NCI-H748 (cell line): ENCODE measurements at regions not wholly inside any gene's neighbourhood (a gene's known extent, or its start where the extent isn't known, plus 50 kb on each side); places are given as distances from the start of the nearest gene placed in this dataset.
A peak's percentile ranks its signal among the peaks of the same experiment; 100 is the strongest.
"Not testable (repeated sequence)": the region's sequence is repeated elsewhere in the genome, so short reads cannot be mapped to it uniquely, and the experiment has no call there.

Experiments
- DNase-seq: peaks from one replicate; lab custom pipeline; 2025; ENCODE audit not compliant: unreplicated experiment; lab: John Stamatoyannopoulos, UW

DNA sequence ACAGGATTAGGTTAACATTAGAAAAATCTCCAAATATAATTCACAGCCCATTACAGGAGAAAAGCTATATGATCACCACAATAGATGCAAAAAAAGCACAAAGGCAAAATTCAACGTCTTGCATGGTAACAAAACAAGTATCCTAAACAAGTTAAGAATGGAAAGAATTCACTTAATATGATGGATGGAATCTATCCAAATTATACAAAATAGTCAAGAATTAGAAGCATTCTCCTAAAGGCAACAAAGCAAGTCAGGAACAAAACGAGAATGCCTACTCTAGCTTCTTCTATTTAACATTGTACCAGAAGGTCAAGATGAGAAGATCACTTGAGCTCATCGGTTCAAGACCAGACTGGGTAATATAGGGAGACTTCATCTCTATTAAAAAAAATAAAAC is 442.8 kb downstream of the SETD4 start:
- DNase-seq, result no peak

DNA sequence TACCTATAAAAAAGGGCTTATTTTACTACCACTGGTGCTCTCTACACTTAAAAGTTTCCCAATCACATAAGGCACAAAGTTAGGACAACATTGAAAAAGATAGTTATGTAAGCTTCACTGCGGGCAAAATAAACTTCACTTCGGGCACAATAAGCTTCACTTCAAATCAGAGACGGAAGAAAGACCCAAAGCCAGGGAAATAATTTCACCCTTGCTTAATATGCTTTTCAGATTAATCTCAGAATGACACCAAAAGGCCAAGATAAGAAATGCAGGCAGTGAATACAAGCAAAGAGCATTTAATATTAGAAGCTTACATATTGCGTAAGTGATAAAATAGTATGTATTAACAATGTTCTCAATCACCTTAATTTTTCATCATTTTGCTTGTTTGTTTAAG is 444.2 kb downstream of the SETD4 start:
- peak; percentile 41 for DNase-seq

DNA sequence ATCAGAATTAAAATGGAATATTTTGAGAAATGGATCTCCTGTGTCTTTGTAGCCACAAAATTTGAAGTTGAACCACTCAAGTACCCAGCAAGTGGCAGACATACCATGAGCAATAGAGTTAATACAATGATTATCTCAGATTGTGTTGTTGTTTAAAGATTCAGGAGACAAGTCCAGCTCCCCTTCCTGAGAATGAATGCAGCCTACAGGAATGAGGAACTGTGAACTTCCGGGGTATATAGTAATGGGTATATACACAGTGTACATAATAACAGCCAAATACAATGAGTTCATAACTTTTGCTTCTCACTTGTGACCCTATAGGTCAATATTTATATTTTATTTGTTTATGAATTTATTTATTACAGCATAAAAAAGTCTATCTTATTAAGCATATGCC is 445.0 kb downstream of the SETD4 start:
- no peak for DNase-seq

DNA sequence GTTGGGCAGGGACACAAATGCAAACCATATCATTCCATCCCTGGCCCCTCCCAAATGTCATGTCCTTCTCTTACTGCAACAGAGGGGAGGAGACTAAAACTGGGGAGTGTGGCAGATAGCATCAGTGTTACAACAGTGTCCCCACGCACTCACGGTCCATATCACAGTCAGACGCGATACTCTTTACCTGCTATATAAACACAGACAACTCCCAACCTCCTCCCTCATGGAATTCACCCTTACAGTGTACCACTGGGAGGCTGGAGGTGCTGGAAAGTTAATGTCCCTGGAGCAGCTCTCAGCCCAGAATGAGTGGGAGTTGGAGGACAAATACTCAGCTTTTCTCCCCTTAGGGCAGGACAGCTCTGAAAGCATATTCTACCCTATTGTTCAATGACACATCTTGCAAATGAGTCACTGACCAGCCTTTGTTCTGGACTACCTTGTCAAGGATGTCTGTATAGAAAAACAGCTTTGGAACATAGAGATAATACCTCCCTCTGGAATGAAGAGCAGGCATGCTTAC is 445.9 kb downstream of the SETD4 start:
- DNase-seq, result no peak

DNA sequence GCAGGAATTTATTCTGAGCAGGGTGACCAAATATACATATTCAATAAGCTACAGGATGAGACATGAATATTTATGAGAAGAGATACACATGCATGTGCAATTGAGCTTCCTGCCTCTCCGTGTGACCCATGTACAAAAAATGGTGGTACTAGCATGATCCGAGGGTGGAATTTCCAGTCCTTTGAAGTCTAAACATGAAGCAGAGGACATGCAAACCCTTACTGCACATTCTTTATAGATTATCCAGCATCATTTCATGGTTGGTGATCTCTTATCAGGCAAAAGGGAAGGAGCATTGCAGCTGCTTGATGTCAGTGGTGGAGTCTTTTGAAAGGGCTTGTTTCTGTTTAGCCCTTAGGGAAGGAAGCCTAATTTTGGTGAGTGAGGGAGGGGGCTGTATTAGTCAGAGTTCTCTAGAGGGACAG is 448.6 kb downstream of the SETD4 start:
- DNase-seq, result no peak

DNA sequence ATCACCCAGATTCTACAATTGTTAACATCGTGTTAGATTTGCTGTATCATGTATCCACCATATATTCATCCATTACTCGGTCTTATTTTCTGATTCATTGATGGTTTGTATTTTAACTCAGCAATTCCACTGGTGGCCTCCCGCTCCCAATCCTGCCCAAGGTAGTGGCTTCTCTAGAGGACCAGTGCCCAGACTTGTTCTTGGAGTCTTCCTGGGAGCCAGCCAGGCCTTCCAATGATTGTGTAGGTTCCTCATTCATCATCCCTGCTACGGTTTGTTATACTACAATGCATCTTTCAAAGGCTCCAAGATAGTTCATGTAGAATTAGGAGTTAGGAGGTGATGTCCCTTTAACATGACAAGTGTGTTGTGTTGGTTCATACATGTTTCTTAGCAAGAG is 451.1 kb downstream of the SETD4 start:
- DNase-seq, result no peak

DNA sequence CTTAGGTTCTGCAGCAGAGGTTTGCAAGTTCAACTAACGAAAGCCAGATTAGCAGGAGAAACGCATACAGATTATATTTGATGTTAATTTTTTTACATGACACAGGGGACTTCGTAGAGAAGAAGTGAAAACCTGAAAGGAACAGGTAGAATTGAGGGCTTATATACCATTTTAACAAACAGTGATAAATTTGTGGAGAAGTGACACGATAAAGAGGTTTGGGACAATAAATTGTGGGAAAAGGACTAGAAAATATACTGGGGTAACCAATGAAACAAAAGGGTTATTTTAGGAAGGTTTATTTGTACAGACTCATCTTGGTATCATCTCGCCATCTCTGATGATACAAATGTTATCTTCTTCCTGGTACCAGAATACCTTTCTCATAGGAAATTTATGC is 452.9 kb downstream of the SETD4 start:
- no peak for DNase-seq

DNA sequence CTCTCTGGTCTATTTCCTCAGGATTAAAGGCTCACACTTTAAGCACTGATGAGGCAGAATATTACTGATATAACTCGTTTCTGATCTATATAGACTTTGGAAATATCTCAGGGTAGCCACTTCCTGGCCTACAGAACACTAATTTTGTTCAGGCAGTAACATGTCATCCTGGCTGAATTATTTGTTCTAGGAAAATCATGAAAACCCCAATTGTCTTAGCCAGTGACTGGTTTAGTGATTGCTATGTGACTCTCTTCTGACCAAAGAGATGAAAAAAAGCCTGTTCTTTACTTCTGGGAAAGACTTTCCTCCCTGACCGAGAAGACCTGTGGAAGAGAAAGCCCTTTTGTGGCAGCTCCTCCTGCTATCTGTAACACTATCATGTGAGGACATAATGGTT is 453.7 kb downstream of the SETD4 start:
- no peak for DNase-seq

DNA sequence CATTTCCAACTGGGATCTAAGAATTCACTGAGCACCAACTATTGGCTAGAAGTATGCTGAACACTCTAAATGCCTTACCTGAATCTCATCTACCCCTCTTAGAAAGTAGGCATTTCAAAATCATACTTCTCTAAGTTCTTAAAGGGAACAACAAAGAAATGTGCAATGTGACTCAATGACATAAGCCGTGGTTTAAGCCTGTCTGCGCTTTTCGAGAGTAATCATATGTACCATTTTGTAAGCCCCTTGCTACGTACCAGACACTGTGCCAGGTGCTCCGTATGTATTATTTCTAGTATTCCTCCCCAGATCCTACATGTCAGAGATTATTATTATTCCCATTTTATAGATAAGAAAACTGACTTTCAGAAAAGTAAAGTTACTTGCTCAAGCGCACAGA is 454.2 kb downstream of the SETD4 start:
- DNase-seq, result no peak

DNA sequence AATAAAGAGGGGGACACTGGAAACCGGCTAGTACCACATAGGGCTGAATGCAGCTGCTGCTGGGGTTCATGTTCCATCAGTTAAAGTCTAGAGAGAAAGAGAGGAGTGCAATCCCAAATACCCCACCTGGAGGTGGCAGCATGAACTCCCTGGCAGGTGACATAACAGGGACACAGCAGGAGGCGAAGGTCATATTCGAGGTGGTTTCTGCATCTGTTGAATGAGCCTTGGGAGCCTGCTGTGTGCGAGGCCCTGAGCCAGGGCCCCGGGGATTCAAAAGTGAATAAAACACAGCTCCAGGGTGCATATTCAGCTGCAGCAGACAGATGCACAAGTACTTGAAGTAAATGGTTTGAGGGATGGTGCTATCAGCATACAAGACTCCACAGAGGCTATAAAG is 456.8 kb downstream of the SETD4 start:
- peak; percentile 54 for DNase-seq

DNA sequence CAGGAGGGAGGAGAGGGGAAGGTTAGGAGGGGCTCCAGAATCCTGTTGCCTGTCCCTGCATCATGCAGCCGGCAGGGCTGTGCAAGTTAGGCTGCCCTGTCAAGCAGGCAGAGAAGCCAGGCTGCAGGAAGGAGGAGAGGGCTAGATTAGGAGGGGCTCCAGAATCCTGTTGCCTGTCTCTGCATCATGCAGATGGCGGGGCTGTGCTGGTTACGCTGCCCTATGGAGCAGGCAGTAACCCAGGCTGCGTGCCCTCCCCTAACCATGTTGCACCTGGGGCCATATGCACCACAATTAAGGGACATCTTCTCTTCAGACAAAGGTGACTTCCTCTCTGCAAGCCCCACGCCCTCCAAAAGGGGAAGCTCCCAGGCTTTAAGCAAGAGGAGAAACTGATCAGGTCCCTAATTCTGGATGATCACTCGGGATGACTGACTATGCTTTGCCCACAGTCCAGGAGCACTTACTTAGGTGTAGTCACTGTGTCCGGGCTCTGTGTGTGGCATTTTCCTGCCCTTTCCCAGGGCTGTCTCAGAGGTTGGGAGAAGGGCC is 457.4 kb downstream of the SETD4 start:
- no peak for DNase-seq

DNA sequence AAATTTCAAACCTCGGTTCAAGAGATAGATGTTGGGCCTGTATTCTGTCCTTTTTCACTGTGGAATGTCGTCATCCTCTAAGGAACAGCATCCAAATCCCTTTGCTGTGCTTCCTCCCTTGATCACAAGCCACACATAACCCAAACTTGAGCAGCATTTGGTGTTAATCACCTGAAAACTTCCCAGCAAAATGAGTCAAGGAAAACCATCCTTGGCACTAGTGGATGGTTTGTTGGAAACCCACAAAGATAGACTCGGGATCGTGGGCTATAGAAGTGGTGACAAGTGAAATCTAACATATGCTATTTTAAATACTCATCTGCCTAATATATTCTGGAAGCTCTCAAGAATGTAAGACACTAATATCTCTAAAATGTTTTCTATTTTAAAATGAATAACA is 459.1 kb downstream of the SETD4 start:
- no peak for DNase-seq

DNA sequence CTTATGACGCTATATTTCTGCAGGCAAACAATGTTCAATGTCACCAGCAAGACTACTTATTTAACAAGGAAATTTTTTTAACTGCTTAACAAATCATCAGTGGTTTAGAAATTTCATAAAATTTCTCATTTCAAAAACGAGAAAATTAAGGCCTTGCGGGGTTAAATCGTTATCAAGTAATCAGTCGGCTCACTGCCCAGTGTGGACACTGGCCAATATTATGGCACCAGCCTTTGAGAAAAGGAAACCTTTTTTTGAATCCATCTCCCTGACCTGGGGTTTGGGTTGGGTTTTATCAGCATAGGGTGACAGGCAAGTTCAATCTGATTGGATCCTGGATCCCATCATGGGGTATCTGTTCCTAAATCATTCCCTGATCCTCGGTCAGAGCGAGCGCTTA is 461.2 kb downstream of the SETD4 start:
- no peak for DNase-seq

DNA sequence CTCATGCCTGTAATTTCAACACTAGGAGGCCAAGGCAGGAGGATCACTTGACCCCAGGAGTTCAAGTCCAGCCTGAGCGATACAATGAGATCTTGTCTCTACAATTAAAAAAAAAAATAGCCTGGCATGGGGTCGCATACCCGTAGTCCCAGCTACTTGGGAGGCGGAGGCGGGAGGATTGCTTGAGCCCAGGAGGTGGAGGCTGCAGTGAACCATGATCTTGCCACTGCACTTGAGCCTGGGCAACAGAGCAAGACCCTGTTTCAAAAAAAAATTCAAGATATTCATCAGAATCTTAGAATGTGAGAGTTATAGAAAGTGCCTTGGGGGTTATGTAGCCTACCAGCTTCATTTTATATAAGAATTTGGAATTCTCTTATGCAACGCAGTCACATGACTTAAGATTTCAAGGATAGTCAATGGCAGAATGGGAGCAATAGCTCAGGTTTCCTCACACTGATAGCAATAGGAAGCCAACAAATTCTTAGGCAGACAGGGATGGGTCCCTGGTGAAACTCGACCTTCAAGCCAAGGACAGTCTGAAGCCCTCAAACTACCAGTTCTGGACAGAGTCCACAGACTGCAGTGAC is 462.5 kb downstream of the SETD4 start:
- DNase-seq, result no peak

DNA sequence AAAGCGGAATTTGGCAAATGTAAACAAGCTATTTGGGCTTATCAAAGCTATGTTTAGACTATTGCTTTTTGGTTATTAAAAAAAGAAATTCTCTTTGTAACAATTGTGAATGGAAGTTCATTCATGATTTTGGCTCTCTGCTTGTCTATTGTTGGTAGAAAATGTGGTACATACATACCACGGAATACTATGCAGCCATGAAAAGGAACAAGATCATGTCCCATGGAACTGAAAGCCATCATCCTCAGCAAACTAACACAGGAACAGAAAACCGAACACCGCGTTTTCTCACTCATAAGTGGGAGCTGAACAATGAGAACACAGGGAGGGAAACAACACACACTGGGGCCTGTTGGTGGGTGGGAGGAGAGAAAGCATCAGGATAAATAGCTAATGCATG is 465.4 kb downstream of the SETD4 start:
- no peak for DNase-seq

DNA sequence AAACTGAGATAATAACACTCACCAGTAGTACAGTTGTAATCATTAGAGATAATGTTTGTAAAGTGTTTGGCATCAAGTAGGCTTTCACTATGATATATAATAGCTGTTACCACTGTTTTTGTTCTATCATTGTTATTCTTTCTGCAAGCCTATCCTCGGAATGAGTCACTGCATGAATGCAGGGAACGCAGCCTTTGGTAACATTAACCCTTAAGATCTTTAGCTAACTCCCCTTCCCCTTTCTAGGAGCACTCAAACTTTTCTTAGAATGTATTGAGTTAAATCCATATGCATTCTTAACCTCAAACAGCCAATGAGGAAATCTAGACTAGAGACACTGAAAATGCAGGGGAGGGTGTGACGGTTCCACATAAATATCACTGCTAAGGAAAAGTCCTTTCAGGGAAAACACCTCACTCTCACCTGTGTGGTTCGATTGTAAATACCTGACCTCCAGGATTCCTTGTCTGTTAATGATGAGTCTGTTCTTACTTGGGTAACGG is 467.3 kb downstream of the SETD4 start:
- DNase-seq, result no peak

DNA sequence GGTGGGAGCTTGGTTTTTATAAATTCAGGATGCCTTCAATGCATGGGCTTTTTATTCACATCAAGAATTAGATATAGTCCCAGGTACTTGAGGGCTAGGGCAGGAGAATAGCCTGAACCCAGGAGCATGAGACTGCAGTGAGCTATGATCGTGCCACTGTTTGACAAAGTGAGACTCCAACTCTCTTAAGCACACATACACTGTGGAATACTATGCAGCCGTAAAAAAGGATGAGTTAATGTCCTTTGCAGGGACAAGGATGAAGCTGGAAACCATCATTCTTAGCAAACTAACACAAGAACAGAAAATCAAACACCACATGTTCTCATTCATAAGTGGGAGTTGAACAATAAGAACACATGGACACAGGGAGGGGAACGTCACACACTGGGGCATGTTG is 470.0 kb downstream of the SETD4 start:
- not testable (repeated sequence) for DNase-seq

DNA sequence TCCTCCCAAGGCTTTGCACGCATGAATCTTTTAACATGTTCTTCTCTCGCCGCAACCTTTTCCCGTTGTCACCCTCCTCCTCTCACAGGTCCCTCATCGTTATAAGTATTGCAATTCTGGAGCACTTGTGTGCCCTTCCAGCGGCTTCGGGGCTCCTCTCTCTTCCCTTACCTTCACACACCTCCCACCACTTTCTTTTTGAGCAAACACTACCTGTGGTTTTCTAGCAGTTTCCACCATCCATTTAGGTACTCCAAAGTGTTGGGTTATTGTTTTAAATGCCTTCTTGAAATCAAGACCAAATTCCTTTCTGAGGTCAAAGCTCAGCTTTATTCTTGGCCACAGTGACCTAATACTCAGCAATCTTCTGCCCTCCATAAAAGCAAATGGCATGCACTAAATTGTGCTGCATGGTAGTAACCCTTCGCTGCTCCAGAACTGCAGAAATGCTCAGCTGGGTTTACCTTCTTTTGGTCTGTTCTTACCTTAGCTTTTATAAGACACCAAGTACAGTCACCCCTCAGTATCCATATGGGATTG is 472.4 kb downstream of the SETD4 start:
- no peak for DNase-seq

DNA sequence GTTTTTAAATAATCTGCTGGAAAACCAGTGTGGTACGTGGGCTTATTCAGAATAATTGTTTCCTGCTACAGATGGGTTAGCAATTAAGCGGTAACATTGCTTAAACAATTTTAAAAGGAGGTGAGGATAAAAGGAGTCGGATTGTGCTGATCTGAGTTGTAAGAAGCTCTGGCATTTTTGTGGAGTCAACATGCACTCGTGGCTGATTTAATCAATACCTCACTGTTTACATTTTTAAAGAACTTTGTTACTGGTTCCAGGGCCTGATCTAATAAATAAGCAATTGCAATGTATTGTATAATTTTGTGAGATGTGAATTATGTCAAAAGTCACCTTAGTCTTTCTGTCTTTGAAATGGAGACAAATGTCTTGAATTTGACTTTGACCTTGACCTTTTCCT is 474.0 kb downstream of the SETD4 start:
- DNase-seq, result peak; percentile 19

DNA sequence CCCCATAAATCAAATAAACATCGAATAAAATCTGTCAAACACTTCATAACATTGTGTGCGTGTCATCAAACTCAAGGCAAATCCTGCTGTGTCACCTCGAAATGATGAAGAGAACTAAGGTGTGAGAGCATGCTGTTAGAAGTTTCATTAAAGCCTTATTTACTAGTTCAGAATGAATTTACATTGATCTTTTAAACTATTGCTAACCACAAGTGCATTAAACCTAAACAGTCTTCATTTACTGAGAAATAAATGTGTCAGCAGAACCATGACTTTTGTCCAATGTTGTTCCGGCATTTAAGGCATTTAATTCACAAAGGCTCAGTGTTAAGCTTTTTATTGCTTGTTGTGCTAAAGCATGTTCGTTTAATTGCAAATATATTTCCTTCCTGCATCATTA is 474.4 kb downstream of the SETD4 start:
- peak; percentile 20 for DNase-seq

DNA sequence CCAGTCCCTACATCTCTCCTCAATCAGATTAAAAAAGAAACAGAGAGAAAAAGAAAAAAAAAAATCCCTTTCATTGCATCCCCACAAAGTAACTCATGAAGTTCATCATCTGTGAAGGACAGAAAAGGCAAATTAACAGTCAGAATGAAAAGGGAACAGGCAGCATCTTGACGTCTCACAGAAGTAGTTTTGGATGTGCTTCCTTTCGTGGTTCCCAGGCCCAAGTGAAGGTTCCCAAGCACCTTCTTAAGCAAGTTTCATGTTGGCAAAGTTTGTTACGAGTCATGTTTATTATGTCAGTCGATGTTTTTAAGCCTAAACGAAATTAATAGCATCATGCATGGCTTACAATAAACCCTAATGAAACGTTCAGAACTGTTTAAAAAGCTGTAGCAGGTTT is 475.2 kb downstream of the SETD4 start:
- no peak for DNase-seq

DNA sequence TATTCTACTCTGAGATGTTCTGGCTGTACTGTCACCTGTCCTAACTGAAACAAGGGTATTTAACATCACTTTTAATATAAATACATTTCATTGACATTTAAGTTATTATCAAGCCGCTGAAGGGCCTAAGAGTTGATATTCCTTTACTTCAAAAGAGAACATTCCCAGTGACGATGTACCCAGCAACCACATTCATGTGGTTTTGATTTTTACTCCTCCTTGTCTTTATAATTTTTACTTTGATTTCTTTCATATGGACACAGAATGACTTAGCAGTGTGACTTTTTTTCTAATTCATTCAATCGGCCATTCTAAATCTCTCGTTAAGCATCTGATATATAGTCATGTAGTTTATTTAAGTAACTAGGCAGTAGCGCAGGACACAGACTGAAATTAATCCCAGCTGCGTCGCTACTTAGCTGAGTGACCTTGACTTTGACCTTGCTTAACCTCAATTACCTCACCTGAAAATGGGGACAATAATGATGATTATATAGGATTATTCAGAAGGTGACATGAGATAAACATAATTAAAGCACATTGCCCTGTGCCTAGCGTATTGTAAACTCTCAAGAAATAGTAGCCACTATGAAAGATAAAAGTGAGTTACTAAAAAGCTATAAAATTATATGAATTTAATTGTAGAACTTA is 476.6 kb downstream of the SETD4 start:
- no peak for DNase-seq
